K562 (cell line): ENCODE measurements at regions not wholly inside any gene's neighbourhood (a gene's known extent, or its start where the extent isn't known, plus 50 kb on each side); places are given as distances from the start of the nearest gene placed in this dataset.

Source experiments
- C11orf30 ChIP-seq: fragments of 450-650 bp; IDR thresholded peaks from 2 replicates; pipeline ENCODE4 v1.6.1; 2016; ENCODE audit warnings: low read depth, mild to moderate bottlenecking
- GATA2 ChIP-seq: sonication (generic); formaldehyde crosslinking; IDR thresholded peaks from 2 replicates; pipeline ENCODE4 v1.4.0; 2020; ENCODE audit warnings: mild to moderate bottlenecking, missing genetic modification reagents
- MBD2 ChIP-seq: sonication (generic); IDR thresholded peaks from 2 replicates; pipeline ENCODE4 v1.6.1; 2016; ENCODE audit warnings: low read depth, borderline replicate concordance
- NELFE ChIP-seq: IDR thresholded peaks from 2 replicates; pipeline ENCODE4 v1.6.1; 2011; ENCODE audit warnings: mild to moderate bottlenecking; ENCODE audit not compliant: insufficient read depth, insufficient read length
- NFIC ChIP-seq: fragments of 450-650 bp; IDR thresholded peaks from 2 replicates; pipeline ENCODE4 v1.6.1; 2017; ENCODE audit warnings: mild to moderate bottlenecking, inconsistent platforms
- PHB ChIP-seq: fragments of 250-450 bp; sonication (Bioruptor Pico); IDR thresholded peaks from 2 replicates; pipeline ENCODE4 v1.5.0; 2021
- POLR2B ChIP-seq: fragments of 450-650 bp; IDR thresholded peaks from 2 replicates; pipeline ENCODE4 v1.6.1; 2018; ENCODE audit warnings: low read depth; ENCODE audit not compliant: partially characterized antibody
- RNF2 ChIP-seq: sonication (generic); IDR thresholded peaks from 2 replicates; pipeline ENCODE4 v1.6.1; 2016
- SMARCA4 ChIP-seq: fragments of 450-650 bp; IDR thresholded peaks from 2 replicates; pipeline ENCODE4 v1.6.1; 2016
- SRF ChIP-seq, 2 experiments: fragments of 250-450, 450-650 bp in 1 of 2; sonication (Bioruptor Pico) in 1 of 2; sonication (generic) in 1 of 2; formaldehyde crosslinking; IDR thresholded peaks; 2 replicates each; pipeline versions ENCODE4 v1.5.0 to v1.5.1; 2020 to 2022; ENCODE audit warnings: mild to moderate bottlenecking in 1 of 2, missing genetic modification reagents in 1 of 2
- STAT5B ChIP-seq: fragments of 250-450 bp; sonication (Bioruptor Pico); IDR thresholded peaks from 2 replicates; pipeline ENCODE4 v1.8.0; 2021; ENCODE audit warnings: mild to moderate bottlenecking, inconsistent platforms
- TOE1 ChIP-seq, 2 experiments: fragments of 450-650 bp in 1 of 2; sonication (generic) in 1 of 2; formaldehyde crosslinking in 1 of 2; IDR thresholded peaks; 2 replicates each; pipeline versions ENCODE4 v1.7.1 to v1.8.0; 2016 to 2022; ENCODE audit warnings: borderline replicate concordance in 2 of 2, mild to moderate bottlenecking in 2 of 2, antibody characterized with exemption in 1 of 2, inconsistent platforms in 1 of 2, low read depth in 1 of 2, missing genetic modification reagents in 1 of 2, moderate library complexity in 1 of 2
- ZBTB8A ChIP-seq: fragments of 450-650 bp; IDR thresholded peaks from 2 replicates; pipeline ENCODE4 v1.6.1; 2018; ENCODE audit warnings: mild to moderate bottlenecking, moderate library complexity; ENCODE audit not compliant: partially characterized antibody
- ZNF695 ChIP-seq: fragments of 450-650 bp; formaldehyde crosslinking; IDR thresholded peaks from 2 replicates; pipeline ENCODE4 v1.4.0; 2020; ENCODE audit warnings: mild to moderate bottlenecking, moderate library complexity
- TF ChIP-seq, protein P1 (sequence below): fragments of 200-600 bp; sonication (generic); IDR thresholded peaks from one replicate; pipeline ENCODE4 v1.6.1; 2012; ENCODE audit warnings: mild to moderate bottlenecking, low read depth, low read length, inconsistent platforms
- TF ChIP-seq, protein P2 (sequence below): fragments of 250-450 bp; sonication (Bioruptor Pico); IDR thresholded peaks from 2 replicates; pipeline ENCODE4 v1.4.0; 2020; ENCODE audit warnings: mild to moderate bottlenecking

DNA sequence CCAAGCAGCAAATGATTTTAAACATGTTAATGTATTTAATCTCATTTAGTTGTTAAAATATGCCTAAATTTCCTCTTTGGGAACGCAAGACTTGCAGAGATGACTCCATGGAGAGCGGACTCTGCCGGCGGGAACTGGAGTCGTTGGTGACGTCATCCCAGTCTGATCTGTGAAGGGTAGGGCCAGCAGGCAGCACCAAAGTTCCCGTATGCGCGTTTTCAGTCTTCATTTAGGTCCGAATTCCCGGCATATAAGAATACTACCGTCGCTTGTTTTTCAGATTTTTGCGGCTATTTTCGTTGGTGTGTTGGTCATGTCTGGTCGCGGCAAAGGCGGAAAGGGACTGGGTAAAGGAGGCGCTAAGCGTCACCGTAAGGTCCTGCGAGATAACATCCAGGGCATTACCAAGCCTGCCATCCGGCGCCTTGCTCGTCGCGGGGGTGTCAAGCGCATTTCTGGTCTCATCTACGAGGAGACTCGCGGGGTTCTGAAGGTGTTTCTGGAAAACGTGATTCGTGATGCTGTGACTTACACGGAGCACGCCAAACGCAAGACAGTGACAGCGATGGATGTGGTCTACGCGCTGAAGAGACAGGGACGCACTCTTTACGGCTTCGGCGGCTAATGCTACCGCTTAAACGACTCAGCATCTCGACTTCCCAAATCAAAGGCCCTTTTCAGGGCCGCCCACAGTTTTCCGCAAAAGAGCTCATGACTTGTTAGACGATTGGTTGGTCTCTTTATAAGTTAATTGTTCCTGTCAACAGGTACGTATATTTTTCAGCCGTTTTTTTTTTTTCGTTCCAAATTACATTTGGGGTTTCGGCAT lies 117.3 kb downstream of the HFE start (continued):
- TF ChIP-seq, protein P1, sequence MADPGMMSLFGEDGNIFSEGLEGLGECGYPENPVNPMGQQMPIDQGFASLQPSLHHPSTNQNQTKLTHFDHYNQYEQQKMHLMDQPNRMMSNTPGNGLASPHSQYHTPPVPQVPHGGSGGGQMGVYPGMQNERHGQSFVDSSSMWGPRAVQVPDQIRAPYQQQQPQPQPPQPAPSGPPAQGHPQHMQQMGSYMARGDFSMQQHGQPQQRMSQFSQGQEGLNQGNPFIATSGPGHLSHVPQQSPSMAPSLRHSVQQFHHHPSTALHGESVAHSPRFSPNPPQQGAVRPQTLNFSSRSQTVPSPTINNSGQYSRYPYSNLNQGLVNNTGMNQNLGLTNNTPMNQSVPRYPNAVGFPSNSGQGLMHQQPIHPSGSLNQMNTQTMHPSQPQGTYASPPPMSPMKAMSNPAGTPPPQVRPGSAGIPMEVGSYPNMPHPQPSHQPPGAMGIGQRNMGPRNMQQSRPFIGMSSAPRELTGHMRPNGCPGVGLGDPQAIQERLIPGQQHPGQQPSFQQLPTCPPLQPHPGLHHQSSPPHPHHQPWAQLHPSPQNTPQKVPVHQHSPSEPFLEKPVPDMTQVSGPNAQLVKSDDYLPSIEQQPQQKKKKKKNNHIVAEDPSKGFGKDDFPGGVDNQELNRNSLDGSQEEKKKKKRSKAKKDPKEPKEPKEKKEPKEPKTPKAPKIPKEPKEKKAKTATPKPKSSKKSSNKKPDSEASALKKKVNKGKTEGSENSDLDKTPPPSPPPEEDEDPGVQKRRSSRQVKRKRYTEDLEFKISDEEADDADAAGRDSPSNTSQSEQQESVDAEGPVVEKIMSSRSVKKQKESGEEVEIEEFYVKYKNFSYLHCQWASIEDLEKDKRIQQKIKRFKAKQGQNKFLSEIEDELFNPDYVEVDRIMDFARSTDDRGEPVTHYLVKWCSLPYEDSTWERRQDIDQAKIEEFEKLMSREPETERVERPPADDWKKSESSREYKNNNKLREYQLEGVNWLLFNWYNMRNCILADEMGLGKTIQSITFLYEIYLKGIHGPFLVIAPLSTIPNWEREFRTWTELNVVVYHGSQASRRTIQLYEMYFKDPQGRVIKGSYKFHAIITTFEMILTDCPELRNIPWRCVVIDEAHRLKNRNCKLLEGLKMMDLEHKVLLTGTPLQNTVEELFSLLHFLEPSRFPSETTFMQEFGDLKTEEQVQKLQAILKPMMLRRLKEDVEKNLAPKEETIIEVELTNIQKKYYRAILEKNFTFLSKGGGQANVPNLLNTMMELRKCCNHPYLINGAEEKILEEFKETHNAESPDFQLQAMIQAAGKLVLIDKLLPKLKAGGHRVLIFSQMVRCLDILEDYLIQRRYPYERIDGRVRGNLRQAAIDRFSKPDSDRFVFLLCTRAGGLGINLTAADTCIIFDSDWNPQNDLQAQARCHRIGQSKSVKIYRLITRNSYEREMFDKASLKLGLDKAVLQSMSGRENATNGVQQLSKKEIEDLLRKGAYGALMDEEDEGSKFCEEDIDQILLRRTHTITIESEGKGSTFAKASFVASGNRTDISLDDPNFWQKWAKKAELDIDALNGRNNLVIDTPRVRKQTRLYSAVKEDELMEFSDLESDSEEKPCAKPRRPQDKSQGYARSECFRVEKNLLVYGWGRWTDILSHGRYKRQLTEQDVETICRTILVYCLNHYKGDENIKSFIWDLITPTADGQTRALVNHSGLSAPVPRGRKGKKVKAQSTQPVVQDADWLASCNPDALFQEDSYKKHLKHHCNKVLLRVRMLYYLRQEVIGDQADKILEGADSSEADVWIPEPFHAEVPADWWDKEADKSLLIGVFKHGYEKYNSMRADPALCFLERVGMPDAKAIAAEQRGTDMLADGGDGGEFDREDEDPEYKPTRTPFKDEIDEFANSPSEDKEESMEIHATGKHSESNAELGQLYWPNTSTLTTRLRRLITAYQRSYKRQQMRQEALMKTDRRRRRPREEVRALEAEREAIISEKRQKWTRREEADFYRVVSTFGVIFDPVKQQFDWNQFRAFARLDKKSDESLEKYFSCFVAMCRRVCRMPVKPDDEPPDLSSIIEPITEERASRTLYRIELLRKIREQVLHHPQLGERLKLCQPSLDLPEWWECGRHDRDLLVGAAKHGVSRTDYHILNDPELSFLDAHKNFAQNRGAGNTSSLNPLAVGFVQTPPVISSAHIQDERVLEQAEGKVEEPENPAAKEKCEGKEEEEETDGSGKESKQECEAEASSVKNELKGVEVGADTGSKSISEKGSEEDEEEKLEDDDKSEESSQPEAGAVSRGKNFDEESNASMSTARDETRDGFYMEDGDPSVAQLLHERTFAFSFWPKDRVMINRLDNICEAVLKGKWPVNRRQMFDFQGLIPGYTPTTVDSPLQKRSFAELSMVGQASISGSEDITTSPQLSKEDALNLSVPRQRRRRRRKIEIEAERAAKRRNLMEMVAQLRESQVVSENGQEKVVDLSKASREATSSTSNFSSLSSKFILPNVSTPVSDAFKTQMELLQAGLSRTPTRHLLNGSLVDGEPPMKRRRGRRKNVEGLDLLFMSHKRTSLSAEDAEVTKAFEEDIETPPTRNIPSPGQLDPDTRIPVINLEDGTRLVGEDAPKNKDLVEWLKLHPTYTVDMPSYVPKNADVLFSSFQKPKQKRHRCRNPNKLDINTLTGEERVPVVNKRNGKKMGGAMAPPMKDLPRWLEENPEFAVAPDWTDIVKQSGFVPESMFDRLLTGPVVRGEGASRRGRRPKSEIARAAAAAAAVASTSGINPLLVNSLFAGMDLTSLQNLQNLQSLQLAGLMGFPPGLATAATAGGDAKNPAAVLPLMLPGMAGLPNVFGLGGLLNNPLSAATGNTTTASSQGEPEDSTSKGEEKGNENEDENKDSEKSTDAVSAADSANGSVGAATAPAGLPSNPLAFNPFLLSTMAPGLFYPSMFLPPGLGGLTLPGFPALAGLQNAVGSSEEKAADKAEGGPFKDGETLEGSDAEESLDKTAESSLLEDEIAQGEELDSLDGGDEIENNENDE = no peak
- TF ChIP-seq, protein P2, sequence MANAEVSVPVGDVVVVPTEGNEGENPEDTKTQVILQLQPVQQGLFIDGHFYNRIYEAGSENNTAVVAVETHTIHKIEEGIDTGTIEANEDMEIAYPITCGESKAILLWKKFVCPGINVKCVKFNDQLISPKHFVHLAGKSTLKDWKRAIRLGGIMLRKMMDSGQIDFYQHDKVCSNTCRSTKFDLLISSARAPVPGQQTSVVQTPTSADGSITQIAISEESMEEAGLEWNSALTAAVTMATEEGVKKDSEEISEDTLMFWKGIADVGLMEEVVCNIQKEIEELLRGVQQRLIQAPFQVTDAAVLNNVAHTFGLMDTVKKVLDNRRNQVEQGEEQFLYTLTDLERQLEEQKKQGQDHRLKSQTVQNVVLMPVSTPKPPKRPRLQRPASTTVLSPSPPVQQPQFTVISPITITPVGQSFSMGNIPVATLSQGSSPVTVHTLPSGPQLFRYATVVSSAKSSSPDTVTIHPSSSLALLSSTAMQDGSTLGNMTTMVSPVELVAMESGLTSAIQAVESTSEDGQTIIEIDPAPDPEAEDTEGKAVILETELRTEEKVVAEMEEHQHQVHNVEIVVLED = peak; percentile 56; the same call in 1 of the 2 replicates
- TF ChIP-seq GATA2 (CRISPR knock-in tag) (peak; percentile 81), SMARCA4 (peak; percentile 52), NFIC (peak; percentile 80), RNF2 (peak; percentile 99), STAT5B (no peak), MBD2 (peak; percentile 99), PHB (CRISPR knock-in tag) (peak; percentile 85; the same call in 1 of the 2 replicates), NELFE (peak; percentile 86), SRF (CRISPR knock-in tag; IDR thresholded peaks at IDR 0.05) (peak; percentile 12 to 23; a peak in 2 of 4 replicates), ZBTB8A (no peak), TOE1 (IDR thresholded peaks at IDR 0.05; ENCODE audit: borderline replicate concordance) (peak; percentile 80), TOE1 (CRISPR knock-in tag; IDR thresholded peaks at IDR 0.05; ENCODE audit: borderline replicate concordance, low read depth) (peak; percentile 91; the same call in 1 of the 2 replicates), ZNF695 (CRISPR knock-in tag) (no peak), POLR2B (peak; percentile 99), C11orf30 (0 out of 2 replicates have a peak, but pooled peaks have one; percentile 7)
